Ureter (tissue), 1 donor: ENCODE measurements at regions not wholly inside any gene's neighbourhood (a gene's known extent, or its start where the extent isn't known, plus 50 kb on each side); places are given as distances from the start of the nearest gene placed in this dataset.

Source experiments
- DNase-seq: peaks from one replicate; pipeline ENCODE4 v3.0.0-alpha.2; 2020; ENCODE audit warnings: low spot score
- donor health status: DM: yes; HTN: yes; CAD: no.

DNA sequence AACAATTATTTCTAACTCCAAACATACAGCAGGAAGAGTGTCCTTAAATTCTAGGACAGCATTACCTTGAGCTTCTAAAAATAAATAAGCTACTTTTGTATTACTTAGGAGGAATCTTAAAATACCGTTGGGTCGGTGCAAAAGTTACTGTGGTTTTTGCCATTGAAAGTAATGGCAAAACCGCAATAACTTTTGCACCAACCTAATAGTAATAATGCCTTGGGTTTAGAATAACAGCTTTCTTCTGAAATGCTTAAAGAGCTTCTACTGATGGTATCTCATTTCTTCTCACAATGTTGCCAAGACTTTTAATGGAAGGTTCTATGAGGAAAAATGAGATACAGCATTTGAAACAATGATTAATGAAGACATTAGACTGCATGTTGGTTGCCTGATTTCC lies 179.9 kb downstream of the SEC16B start:
- no peak for DNase-seq

DNA sequence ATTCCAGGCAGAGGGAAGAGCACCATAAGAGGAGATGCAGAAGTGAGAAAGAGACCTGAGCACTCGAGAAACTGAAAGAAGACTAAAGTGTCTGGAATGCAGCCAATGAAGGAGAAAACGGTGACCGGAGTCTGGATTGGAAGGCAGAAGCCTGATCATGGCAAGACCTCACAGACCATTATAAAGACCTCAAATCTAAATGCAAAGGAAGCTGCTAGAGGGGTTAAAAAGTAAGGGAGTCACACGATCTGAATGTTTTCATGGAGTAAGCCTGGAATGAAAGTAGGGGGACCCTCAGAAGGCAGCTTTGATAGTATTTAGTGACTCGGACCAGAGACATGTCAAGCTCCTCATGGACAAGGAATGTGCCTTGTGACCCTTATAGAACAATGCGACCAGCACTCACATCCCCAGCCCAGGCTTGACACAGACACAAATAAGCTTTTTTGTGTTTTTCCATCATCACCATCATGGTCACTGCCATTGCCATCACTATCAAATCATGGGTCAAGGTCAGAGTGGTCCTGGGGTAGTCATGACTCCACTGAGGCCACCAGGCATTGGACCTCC lies 183.6 kb downstream of the SEC16B start:
- DNase-seq: no peak

DNA sequence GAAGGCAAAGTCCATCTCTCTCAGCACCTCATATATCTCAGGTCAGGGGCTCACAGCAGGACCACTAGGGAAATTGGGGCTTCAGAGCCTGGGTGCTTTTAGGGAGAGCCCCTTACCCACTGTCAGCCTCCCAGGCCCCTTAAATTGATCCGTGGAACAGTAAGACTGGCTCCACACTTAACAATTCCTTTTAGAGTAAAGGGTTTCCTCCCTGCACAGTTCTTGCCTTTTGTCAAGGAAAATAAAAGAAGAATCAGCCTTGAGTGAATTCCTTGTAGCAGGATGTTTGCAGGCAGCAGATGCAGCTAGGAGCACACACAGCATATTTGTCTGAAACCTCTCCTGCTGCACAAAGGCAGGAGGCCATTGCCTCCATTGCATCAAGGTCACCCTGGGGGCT lies 184.9 kb downstream of the SEC16B start:
- DNase-seq: no peak

DNA sequence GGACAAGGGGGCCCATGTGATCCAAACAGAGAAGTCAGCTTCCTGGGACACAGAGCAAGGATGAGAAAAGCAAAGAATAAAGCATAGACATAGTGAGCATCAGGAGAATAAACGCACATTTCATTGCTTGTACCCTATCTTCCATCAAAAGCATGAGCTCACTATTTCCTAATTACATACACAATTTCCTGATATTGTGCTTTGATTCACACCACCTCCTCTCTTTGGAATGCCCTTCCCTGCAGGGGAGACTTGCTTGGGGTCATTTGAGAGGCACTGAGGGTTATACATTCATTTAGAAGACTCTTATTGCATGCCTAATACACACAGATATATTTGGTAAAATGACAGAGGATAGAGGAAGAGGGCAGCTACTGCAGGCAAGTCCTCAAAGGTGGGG lies 185.4 kb downstream of the SEC16B start:
- no peak for DNase-seq

DNA sequence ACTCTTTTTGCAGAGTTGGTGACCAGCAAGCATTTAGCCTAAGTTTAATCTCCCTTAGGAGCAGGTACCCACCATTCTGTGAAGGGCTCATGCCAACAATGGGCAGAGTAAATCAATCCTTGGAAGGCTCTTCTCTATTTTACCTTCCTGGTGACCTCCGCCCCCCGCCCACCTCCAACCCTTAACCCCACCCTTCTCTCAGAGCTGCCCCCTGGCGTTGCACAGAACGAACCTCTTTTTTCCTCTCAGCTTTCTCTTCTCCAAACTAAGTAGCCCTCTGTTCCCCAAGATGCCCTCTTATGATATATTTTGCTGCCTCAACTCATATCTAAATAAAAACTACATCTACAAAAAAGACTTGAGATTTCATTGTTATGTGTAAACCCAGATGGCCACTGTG lies 186.8 kb downstream of the SEC16B start:
- DNase-seq: no peak

DNA sequence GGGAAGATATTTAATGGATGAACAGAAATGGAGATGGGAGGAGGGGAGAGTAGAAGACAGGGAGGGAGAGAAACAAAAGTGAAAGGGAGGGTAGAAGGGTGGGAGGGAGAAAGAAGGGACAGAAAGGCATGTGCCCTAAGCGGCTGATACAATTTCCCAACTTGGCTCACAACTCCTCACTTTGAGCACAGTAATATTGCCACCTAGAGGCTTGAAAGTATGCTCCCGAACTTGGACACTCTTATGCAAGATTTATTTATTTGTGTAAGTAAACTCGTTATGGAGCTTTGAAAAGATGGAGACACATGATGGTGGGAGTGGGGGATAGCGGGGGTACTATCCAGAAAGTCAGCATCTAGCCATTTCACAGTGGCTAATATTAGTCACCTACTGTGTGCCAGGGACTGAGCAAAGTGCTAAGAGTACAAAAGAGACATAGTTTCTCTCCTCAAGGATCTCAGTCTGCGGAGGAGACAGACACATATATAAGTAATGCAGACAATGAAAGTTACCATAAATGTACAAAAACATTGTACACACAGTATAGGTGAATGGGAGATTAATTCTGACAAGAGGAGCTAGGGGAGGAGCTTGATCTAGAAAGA lies 189.7 kb downstream of the SEC16B start:
- DNase-seq: no peak

DNA sequence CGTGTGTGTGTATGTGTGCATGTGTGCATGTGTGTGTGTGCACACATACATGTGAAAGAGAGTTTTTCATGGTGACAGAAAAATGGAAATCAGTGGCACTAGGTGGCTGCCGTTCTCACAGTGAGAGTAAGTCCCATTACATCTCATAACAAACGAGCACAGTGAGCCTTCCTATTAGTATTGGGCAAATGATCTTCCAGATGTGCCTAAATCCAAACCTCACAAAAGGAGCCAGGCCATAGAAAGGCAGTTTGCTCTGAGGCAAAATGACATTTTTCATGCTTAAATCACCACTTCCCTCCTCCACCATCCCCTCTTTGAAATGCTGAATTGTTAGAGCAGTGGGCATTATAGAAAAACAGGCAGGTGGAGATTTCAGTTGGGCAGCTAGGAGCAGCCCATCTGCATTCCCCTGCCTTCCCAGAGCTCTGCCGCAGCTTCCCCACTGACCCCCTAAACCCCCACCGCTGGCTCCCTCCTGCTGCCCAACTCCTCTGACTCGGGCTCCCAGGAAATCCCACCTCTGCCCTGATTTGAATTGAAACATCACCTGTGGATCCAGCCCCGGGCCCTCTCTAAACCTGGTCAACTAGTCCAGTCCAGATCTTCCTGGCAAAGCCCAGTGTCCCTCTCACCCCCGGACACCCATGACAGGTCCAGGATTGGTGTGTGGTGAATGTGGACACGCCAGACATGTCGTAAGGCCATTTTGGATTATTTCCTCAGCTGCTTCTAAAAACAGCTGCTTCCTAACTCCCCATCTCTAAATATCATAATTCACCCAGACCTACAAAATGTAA lies 190.5 kb downstream of the SEC16B start:
- no peak for DNase-seq

DNA sequence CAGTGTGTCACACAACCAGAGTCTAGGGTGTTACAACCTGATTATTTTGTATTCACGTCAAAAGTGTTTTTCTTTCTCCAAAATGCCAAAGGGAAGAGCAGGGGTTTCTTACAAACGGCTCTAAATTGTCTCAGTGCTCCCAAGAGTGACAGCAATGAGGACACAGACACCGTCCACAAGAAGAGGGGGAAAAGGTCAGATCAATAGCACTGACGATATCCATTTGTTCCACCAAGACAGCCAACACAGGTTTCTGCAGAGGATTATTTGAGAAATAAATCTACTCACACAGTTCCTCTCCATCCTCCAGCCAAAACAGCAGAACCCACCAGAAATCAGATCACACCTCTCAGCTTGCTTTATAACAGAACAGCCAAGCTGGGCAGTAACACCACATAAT lies 193.9 kb downstream of the SEC16B start:
- DNase-seq: no peak

DNA sequence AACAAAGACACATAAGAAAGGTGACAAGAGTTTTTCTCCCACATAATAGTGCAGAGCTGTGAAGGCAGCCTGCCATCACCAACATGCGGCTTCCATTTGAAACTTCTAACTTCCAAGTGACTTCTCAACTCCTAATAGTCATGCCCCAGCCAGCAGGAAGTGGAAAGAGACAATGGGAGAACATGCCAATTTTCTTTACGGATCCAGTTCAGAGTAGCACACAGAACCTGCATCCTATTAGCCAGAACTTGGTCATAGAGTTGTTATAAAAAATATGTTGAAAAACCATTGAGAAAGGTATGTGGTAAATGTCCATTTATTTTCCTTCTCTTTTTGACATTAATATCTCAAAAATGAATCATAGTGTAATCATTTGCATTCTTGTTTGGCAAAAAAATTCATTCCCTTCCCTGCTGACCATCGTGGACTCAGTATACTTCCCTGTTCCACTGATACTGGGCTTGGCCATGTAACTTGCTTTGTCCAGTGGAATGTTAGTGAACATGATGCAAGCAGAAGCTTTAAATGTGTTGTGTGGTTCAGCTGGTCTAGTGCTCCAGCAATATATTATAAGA lies 197.4 kb downstream of the SEC16B start:
- no peak for DNase-seq

DNA sequence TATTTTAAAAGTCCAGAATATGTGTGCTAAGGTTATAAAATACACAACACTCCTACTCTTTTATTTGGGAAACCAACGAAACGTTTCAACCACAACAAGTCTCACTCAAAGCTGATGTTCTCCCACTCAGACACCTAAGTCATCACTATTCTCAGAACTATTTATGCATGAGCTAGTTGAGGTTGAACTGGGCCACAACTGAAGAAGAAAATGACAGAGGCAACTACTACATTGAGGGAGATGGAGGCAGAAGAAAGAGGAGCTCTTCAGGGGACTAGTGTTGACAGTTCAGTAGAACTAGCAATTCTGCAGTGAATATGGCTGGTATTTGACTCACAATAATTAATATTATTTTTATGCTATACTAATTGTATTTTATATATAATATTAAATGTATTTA lies 198.2 kb downstream of the SEC16B start:
- DNase-seq: no peak

DNA sequence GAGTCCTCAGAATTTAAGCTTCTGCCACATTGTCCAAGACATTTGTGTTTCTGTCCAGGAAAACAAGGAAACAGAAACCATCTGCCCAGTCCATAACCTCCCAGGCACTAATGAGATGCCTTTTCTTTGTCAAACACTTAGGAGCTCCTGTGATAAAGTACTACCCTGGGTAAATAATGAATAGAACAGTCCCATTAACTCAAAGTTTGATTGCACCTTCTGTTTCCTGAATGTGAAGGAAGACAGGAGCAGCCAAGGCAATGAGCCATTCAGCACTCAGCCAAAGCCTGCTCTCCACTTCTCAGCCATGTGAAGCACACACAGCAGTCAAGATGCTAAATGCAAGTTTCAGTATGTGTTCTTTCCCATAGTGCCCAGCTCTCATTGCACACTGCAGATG lies 199.8 kb downstream of the SEC16B start:
- no peak for DNase-seq

DNA sequence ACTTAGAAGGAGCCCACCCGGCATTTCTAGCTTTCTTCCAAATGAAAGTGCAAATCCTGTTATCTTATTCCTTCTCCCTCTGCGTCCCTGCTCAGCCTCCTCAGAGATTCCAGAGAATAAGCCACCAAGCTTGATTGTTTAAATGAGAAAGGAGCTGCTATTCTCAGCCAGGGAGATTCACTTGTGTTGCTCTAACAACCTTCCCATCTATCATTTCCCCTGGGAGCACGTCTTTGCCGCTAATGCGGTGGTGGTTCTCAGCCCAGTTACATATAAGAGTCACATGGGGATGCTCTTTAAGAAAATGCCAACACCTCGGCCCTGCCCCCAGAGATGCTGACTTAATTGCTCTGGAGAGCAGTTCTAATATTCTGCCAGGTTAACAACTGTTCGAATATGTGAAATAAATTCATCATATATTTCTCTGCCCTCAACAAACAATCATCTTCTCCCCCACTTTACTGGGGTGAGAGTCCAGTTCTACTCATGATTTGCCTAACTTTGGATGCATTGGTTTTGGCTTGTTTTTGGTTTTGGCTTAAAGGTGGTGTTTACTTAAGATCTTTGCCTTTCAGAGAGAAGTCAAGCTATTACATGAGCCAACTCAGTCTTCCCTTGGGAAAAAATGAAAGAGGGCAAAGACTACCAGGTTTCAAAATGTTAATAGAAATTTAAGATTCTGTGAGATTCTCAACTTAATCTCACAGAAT lies 213.9 kb downstream of the SEC16B start:
- DNase-seq: no peak

DNA sequence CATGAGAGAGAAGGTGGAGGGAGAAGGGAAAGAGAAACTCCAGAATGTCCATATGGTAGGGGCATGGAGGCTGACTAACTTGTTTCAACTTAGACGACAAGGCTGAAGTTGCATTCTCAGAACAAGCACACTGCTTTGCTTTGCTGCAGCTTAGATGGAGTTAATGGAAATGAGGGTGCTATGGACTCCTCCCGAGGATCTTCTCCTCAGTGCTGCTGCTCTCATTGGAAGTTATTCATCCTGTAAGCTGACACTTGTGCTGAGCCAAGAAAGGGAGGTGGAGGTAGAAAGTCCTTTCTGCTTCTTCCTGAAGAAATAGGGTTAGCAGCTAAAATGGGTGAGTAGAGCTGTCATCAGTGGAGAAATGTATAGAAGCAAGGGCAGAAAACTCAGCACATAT lies 215.3 kb downstream of the SEC16B start:
- DNase-seq: no peak

DNA sequence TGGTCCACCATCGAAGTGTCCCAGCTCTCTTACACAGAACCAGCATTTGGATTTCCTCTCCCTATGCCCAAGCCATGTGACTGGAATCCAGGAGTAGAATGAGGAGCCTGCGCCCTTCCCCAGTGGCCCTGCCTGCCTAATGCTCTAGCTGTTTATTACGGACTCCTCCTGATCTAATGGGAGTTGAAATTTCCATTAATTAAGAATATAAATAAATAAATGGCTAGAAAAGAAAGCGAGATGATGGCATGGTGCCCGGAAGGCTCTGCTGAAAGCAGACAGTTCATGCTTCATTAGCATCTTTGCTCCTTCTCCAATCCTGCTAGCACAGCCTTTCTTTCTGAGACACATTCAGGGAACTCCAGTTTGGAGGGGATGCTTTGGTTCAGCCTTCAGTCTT lies 216.2 kb downstream of the SEC16B start:
- no peak for DNase-seq

DNA sequence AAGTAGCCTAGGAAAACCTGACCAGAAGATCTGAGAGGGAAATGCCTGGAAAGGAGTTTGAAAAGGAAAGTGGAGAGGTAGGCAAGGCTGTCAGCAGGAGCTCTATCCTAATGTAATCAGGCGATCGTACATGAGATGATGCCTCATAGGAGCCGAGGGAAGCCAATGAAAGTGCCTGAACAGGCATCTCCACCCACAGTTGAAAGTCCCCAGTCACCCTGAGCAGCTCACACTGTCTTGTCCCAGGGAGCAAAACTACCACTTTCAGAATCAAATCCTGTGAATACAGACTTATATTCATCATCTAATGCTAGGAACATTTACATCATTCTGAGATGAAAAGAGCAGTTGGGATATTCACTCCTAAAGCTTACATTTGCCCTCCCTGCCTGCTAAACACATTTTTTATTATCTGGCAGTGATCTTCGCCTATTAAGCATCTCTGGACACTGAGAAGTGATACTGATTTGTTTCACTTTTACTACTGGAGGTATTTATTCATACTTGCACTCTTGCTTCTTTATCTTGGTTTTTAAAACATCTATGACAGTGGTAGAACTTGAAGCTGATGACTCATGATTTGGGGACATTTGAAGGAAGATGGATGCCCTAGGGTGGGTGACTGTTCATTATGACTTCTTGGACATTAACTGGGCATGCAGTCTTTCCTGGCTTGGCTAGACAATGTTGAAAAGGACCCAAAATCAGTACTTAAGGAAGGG lies 221.6 kb downstream of the SEC16B start:
- no peak for DNase-seq

DNA sequence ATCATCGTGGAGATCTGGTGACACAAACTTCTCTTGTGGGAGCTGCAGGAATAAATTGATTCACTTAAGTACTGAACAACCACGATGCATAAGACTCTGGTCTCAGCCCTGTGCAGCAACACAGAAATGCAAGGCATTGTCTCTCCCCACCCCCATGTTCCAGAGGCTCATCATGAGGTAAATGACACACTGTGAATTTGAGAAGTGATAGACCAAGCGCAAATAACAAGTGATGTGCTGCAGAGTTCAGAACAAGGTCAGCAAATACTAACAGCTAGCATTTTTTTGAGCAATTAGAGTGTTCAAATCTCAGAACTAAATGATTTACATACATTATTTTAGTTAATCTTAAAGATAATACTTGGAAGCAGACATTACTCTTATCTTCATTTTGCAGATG lies 223.7 kb downstream of the SEC16B start:
- no peak for DNase-seq

DNA sequence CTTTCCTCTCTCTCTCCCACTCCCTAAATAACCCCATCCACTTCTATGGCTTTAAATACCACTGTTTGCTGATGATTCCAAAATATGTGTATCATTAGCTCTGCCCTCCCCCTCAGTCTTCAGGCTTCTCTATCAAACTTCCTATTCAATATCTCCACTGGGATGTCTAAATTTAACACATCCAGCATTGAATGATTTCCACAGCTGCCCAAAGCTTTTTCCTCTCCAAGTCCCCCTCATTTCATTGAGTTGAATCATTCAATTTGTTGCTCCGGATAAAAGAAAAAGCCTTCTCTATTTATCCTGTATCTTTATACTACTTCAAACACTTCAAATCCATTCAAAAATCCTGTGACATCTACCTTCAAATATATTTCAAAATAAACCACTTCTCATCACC lies 225.0 kb downstream of the SEC16B start:
- DNase-seq: no peak

DNA sequence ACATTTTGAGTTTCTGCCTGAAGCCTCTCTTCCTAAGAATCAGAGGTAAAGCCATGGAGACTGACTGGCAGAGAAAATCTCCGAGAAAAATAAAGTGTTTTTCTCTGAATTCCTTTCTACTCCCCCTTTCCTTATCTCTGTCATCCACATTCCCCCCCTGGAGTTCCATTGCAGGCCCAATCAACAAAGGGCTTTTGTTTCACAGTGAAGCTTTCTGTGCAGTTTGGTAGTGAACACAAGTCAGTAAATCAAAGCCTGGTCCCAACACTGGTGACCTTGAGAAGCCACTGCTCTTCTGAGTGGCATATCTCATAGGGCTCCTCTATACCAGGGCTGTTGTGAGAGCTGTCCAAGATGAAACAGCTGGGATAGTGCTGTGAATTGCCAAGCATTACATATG lies 228.4 kb downstream of the SEC16B start:
- no peak for DNase-seq

DNA sequence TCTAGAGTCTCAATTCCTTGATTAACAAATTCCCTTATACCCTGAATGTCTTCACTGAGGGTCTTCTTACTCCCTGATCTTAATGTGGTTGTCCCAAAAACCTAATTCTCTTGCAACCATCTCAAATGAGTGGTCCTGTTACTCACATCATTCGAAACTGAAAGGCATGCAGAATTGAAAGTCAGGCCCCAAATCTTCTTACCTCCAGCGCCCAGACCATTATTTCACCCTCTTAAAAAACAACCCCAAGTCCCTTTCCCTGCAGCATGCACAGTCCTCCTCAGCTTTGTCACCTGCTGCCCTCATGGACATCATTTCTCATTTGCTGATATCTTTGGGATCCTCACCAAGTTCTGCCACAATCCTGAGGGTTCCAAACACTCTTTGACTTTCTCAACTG lies 230.1 kb downstream of the SEC16B start:
- no peak for DNase-seq

DNA sequence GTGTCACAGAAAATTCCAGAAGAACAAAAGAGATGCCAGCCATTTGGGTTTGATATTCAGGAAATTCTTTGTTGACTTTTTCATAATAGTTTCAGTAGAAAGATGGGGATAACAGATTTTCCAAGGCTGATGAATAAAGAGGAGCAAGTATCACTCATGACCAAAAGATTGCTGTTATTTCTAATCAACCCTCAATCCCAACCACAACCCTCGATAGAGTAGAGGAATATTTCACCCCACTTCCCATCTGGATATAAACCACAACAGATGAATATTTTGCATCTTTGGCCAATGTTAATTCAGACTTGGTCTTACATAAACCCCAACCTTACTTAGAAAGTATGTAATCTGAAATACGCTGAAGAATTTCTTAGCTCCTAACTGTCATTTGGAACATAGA lies 232.4 kb downstream of the SEC16B start:
- DNase-seq: no peak

DNA sequence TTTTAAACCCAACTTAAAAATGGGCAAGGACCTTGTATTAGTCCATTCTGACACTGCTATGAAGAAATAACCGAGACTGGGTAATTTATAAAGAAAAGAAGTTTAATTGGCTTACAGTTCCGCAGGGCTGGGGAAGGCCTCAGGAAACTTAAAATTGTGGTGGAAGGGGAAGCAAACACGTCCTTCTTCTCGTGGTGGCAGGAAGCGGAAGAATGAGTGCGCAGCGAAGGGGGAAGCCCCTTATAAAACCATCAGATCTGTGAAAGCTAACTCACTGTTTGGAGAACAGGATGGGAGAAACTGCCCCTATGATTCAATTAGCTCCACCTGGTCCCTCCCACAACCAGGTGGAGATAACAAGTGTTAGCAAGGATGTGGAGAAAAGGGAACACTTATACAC lies 237.7 kb downstream of the SEC16B start:
- no peak for DNase-seq

DNA sequence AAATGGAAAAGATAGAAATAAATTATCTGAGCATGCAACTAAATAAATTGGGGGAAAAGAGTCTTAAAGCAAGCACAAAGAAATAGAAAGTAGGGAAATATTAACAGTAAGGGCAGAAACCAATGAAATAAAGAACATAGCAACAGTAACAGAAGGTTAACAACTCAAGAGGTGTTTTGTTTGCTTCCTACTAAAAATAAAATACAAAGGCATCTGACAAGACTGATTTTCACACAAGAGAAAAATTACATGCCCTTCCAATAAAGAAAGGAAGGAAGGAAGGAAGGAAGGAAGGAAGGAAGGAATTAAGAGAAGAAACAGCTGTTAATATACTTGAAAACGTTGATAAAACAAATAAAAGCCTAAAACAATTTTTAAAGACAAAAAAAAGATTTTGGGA lies 240.2 kb downstream of the SEC16B start:
- DNase-seq: no peak
